Retina (tissue), 1 donor: ENCODE measurements at regions not wholly inside any gene's neighbourhood (a gene's known extent, or its start where the extent isn't known, plus 50 kb on each side); places are given as distances from the start of the nearest gene placed in this dataset.

ENCODE experiments used
- DNase-seq: peaks from one replicate; pipeline ENCODE4 v3.0.0-alpha.2; 2016

DNA sequence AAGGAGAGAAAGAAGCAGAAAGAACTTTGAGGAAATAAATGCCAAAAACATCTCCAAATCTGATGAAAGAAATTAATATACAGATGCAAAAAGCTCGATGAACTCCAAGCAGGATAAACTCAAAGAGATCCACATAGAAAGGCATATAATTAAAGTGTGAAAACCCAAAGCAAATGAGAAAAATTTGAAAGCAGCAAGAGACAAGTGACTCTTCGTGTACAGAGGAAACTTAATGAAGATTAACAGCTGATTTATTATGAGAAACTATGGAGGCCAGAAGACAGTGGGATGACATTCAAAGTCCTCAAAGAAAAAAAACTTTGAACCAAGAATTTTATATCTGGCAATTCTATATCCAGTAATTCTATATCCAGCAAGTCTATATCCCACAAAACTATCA, 163.0 kb upstream of the TMCC3 start:
- DNase-seq = no peak

DNA sequence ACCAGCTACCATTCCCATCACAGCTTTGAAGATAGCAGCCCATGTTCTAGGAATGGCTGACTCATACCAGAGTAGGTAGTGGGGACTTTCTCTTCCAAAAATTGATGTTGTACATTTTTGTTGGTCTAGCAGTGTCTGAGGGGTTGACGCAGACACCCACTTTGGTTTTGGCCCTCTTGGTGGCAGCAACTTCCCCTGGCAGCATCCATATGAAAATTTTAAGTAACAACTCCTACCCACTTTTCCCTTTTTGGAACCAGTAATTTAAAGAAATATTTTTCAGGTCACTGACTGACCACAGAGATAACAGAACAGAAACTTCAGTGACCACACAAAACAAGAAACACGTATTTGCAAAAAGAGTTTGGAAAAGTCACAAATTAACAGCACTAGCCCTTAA, 162.0 kb upstream of the TMCC3 start:
- no peak for DNase-seq

DNA sequence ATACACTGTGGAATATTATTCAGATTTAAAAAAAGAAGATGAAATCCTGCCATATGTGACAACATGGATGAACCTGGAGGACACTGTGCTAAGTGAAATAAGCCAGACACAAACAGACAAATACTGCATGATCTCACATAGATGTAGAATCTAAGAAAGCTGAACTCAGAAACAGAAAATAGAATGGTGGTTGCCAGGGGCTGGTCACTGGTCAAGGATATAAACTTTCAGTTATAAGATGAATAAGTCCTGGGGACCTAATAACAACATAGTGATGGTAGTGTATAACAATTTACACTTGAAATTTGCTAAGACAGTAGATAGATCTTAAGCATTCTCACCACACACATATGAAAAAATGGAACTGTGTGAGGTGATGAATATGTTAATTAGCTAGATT, 161.3 kb upstream of the TMCC3 start:
- no peak for DNase-seq

DNA sequence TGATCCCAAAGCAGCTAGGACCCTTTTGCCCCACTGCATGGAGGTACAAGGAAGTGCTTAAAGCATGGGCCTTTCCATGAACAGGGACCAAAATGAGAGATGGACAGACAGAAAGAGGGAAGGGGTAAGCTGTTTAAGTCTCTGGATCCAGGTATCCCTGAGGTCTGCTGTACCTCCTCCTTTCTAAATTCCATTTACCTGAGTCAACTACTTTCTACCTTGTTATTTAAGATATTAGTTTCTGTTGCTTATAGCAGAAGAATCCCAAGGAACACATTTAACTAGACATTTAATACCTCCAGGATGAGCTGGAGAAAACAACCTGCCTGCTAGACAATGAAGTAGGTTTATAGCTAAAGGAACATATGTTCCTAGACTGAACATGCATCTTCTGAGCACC, 157.6 kb upstream of the TMCC3 start:
- DNase-seq = no peak

DNA sequence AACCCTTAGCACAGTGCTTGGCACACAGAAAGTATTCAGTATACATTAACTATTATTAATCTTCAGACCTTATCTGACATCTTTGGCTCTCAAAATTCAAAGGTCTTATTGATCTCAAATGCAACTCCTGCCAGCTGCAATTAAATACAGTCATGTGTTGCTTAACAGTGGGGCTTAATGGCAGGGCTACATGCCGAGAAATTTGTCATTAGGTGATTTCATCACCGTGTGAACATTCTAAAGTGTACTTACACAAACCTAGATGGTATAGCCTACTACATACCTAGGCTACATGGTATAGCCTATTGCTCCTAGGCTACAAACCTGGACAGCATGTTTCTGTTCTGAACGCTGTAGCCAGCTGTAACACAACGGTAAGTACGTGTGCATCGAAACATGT, 156.3 kb upstream of the TMCC3 start:
- no peak for DNase-seq

DNA sequence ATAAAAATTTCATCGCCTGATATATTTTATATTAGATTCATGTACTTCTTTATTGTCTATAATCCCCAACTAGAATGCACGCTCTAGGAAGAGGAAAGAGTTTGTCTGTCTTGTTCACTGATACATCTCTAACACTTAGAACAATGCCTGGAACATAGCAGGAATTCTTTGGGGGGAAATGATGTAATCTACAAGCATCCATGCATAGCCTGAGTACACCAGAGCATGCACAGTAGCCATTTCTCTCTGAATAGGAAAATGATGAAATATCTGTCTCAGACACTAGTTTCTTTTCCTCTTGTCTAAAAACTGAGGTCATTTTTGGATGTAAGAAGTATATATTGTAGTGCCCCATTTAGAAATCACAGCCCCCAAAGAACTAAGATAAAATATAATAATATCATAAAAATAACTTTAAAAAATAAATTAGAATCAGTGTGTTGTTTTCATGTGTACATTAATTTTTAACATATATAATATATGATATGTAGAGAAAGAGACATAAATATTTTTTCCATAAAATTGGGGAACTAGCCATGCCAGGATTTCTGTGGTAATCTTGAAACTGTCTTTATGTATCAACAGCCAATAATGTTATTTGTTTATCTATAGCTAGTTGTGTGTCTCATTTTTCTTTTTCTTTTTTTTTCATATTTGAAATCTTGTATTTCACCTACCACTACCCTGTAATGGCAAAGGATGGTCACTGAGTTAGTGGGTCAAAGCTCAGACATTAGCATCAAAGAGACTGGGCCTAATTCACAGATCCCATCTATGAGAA, 155.6 kb upstream of the TMCC3 start:
- no peak for DNase-seq

DNA sequence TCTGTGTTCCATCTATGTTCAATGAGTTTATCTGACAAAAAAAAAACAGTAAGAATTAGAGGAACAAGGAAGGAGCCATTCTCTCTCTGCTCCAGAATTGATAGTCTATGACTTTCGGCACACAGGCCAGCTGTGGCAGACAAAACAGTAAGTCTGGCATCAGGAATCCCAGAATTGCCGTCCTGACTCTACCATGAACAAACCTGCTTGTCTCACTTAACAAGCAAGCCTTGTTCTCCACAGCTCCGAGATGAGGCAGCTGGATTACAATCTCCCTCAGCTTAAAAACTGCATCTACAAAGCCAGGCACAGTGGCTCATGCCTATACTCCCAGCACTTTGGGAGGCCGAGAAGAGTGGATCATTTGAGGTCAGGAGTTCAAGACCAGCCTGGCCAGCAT, 153.6 kb upstream of the TMCC3 start:
- no peak for DNase-seq

DNA sequence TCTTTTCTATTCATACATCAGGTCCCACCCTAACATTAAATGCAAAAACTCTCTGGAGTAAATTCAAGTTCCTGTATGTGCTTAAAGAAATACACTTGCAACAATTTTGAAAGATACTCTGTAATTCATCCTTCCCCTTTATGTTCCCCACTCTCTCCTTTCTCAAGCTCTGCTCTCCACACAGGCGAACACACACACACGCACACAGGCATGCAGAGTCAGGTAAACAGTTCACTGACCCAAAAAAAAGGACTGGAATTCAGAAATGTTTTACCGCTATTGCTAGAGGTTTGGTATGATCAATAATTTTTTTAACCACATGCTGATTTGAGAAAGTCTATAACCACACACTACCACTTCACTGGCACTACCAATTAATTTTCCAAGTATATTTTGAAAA, 152.4 kb upstream of the TMCC3 start:
- no peak for DNase-seq

GRCh38 chr12:94801745-94802144, 151.4 kb upstream of the TMCC3 start:
- no peak for DNase-seq

GRCh38 chr12:94799136-94799535, 148.8 kb upstream of the TMCC3 start:
- DNase-seq = no peak

GRCh38 chr12:94798113-94798512, 147.8 kb upstream of the TMCC3 start:
- no peak for DNase-seq

GRCh38 chr12:94795520-94795919, 145.2 kb upstream of the TMCC3 start:
- peak; percentile 19 for DNase-seq

- no peak for DNase-seq
Measured at GRCh38 chr12:94795044-94795443, 144.7 kb upstream of the TMCC3 start.

DNA sequence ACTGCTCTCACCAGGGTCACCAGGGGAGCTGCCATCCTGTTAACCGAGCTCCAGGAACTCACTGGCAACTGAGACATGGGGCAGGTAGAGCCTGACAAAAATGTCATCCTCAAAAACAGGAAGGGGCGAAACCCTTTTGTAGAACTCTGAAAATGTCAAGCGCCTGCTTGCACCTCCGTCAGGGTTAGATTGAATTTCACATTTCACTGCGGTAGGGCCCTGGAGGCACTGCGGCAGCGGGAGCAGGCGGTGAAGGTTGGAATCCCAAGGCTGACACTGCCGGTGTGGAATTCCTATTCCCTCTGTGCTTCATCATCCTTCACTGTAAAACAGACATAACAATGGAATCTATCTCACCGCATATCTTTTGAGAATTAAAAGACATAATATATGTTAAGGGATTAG, 142.8 kb upstream of the TMCC3 start:
- no peak for DNase-seq

DNA sequence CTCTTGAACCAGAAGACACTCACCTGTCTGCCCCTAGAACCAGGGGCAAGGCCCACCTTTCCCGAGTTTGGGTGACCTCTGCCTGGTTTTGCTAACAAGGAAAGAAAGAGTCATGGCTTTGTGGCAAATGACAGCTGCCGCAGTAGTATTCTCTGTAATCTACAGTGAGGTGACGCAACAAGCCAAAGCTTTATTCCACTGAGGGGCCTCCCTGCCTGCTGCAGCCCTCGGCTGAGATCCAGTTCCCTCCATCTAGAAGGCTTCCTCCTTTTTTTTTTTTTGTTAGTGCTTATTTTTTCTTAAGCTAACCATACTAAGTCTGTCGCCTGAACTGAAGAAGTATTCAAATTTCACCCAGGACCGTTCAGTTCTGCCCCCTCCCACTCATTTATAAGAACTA, 142.3 kb upstream of the TMCC3 start:
- DNase-seq = no peak

DNA sequence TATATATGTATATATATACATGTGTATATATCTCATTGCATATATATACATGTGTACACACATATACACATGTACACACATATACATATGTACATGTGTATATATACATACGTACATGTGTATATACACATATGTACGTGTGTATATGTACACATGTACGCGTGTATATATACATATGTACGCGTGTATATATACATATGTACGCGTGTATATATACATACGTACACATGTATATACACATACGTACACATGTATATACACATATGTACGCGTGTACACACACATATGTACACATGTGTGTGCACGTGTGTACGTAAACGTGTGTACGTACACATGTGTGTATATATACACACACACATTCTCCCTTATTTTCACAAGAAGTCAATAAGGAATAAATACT, 141.6 kb upstream of the TMCC3 start:
- no peak for DNase-seq

DNA sequence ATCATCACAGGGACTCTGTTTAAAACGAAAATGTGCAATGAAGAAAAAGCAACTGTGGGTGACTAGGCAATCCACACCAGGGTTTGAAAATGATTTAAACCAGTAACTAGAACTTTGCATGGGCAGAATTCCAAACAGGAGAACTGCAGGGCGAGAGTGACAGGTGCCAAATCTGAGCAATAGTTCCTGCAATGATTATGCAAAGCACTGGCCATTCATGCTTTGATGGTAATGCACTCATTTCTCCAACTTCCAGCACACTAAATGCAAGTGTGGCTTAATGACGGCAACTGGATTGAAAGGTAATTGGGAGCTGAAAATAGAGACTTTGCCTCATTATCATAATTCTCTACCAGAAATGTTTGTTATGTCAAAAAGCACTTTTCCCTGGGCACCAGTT, 140.5 kb upstream of the TMCC3 start:
- DNase-seq = no peak

DNA sequence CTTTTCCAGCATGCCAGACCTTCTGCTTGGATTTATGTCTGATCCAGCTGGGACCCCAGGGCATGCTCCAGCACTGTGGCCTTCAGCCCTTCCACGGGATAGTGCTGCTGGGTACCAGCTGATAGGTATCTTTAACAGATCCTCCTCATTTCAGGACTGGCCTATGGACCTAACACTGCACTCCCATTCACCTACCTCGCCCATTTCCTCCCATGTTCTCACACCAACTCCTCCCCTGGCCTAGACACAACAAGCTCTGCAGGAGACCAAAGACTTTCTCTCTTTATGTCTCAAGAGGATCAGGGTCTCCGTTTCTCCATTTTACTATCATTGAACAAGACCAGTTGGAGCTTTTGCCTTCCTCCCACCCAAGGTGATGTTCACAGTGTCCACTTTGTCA, 140.0 kb upstream of the TMCC3 start:
- DNase-seq = no peak

GRCh38 chr12:94789510-94790225, 139.3 kb upstream of the TMCC3 start:
- no peak for DNase-seq

DNA sequence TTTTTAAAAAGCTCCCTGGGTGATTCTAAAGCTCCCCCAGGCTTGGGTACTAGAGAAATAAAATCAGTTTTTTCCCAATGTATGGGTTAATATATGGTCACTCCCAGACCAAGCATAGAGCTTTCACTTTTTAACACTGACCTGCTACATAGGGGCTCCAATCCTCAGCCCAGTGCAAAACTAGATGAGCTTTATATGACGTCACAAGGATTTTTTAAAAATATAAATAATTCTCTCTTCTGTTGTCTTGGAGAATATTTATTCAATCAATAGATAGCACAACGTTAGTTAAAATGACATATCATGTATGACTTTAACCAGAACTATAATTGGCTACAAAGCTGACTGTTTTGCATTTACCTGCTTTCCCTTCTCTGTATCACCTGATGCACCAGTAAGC, 137.9 kb upstream of the TMCC3 start:
- no peak for DNase-seq

- no peak for DNase-seq
Measured at GRCh38 chr12:94786906-94787305, 136.5 kb upstream of the TMCC3 start.

DNA sequence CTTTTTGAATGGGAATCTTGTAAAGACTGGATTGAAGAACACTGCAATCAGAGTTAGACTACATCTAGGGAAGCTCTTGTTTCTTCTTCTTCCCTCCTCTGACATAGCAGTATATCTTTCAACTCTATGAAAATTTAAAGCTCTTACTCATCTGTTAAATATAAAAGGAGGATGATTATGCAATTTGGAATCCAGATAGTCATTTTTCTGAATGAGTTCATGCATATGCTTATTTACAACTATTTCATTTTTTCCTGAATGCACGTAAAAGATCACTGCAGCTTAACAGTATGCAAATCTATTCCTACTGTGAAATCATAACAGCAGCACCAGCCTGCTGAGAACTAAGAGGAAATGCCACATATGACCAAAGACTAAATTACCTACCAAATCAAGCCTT, 133.5 kb upstream of the TMCC3 start:
- DNase-seq = no peak

DNA sequence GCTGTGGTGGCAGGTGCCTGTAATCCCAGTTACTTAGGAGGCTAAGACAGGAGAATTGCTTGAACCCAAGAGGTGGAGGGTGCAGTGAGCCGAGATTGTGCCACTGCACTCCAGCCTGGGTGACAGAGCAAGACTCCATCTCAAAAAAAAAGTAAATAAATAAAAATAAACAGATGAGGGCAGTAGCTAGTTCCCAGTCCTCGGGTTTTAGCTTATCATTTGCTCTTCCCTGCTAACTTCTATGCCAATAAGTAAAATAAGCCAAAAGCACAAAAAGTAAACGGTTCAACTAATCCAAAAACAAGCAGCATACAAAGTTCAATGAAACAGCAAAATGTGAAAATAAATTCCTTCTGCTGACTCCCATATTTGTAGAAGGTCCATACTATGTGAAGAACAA, 133.0 kb upstream of the TMCC3 start:
- no peak for DNase-seq

GRCh38 chr12:94781835-94782234, 131.5 kb upstream of the TMCC3 start:
- DNase-seq = no peak

GRCh38 chr12:94779485-94779884, 129.1 kb upstream of the TMCC3 start:
- DNase-seq = no peak
